ENCODE measurements at regions not wholly inside any gene's neighbourhood (a gene's known extent, or its start where the extent isn't known, plus 50 kb on each side); places are given as distances from the start of the nearest gene placed in this dataset.

DNA sequence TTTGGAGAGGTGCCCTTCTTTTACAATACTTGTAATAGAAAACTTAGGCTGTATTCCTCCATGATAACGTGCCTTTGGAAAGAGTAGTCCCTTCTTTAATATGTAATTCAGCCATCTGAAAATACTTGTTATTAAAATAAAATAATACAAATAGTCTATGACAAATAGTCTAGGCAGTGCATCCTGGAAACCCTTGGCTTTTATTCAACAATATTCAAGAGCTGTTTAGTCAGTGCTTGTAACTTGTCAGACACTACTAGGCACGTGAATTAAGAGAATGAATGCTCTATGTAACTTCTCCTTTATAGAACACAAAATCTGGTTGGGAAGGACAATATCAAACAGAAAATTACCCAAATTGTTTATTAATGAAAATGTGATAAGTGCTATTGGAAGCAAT, 388.2 kb downstream of the MTX2 start:
- ATAC-seq (replicated peaks): no peak
- no peaks in the 10 kb centered on the region for H3K36me3 Mint-ChIP-seq (ENCODE audit: low read depth)
- H3K9me3 Mint-ChIP-seq: no peaks in the 10 kb centered on the region
- H3K4me3 Mint-ChIP-seq: no peak overlapping the region
- H3K4me1 Mint-ChIP-seq: peaks cover 3% of the 10 kb centered on the region
- H3K27ac Mint-ChIP-seq: no peak overlapping the region
- peaks cover 40% of the 10 kb centered on the region for H3K27me3 Mint-ChIP-seq

DNA sequence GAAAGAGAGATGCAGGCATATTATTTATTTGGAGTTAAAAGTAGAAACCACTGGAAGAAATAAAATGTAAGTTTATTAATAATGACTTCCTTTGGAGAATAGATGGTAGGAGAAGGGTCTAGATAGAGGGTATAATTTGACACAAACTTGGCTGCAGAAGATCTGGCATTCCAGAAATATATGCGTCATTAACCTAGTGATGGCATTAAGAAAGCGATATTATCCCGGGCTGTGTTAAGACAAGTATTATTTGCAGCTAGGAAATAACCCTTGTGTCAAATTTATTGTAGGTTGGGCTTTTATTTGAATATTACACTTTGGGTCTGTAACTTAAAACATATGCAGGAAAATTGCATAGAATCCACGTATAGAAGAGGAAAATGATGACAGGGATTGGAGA, 389.5 kb downstream of the MTX2 start:
- Mint-ChIP-seq H3K27ac (no peak overlapping the region), H3K4me3 (no peak overlapping the region), H3K4me1 (no peaks in the 10 kb centered on the region), H3K27me3 (peaks cover 47% of the 10 kb centered on the region), H3K9me3 (no peaks in the 10 kb centered on the region), H3K36me3 (ENCODE audit: low read depth) (no peaks in the 10 kb centered on the region)
- ATAC-seq (replicated peaks): no peak

GRCh38 chr2:176662753-176663152, 393.5 kb downstream of the MTX2 start:
- no peak overlapping the region for H3K4me3 Mint-ChIP-seq

DNA sequence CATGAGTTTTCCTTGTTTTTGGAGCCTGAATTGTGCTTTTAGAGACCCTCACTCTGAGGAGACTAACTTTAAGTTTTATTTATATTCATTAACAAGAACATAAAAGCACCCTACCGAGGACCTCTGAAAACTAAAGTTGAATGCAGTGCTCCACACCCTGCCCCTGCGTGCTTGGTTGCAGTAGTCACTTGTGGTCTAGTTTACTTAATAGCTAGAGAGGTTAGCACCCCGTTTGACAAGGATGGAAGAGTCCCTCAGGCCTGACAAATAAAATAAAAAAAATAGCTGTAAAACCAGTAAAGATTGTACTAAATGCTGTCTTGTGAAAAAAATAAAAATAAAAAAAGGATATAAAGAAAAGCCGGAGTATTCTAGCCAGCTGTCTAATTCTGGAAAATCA, 395.2 kb downstream of the MTX2 start:
- Mint-ChIP-seq H3K27me3 (peaks cover 47% of the 10 kb centered on the region), H3K27ac (no peak overlapping the region), H3K9me3 (no peaks in the 10 kb centered on the region), H3K4me3 (no peak overlapping the region), H3K36me3 (ENCODE audit: low read depth) (no peaks in the 10 kb centered on the region), H3K4me1 (no peaks in the 10 kb centered on the region)
- ATAC-seq (replicated peaks): no peak

More at GRCh38 chr2:176662753-176663152, 393.5 kb downstream of the MTX2 start:
- Mint-ChIP-seq H3K9me3 (no peaks in the 10 kb centered on the region), H3K27me3 (peaks cover 47% of the 10 kb centered on the region), H3K27ac (no peak overlapping the region), H3K36me3 (ENCODE audit: low read depth) (no peaks in the 10 kb centered on the region), H3K4me1 (no peaks in the 10 kb centered on the region)
- ATAC-seq (replicated peaks): no peak

DNA sequence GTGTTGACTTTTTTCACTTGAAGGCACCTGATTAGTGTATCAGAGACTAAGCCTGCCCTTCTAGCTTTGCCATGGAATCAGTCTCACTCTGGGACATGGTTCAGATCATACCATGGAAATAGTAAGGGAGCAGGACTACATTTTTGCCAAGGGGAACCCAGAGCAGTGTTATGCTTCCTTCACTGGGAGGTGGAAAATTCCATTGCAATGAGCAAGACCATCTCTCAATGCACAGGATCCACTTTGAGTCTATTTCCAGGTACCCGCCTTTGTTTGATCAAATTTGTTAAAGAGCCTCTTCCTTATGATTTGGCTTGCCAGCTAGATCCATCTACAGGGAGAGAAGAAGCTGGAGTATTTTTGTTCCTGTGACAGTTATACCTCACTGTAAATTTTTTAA, 395.8 kb downstream of the MTX2 start:
- no peaks in the 10 kb centered on the region for H3K4me1 Mint-ChIP-seq
- H3K36me3 Mint-ChIP-seq (ENCODE audit: low read depth): no peaks in the 10 kb centered on the region
- H3K27ac Mint-ChIP-seq: no peak overlapping the region
- ATAC-seq (replicated peaks): no peak
- H3K9me3 Mint-ChIP-seq: no peaks in the 10 kb centered on the region
- no peak overlapping the region for H3K4me3 Mint-ChIP-seq
- H3K27me3 Mint-ChIP-seq: peaks cover 44% of the 10 kb centered on the region

GRCh38 chr2:176668912-176669311, 399.7 kb downstream of the MTX2 start:
- Mint-ChIP-seq H3K27me3 (peaks cover 23% of the 10 kb centered on the region), H3K4me3 (no peak overlapping the region), H3K4me1 (no peaks in the 10 kb centered on the region), H3K9me3 (no peaks in the 10 kb centered on the region), H3K36me3 (ENCODE audit: low read depth) (no peaks in the 10 kb centered on the region), H3K27ac (no peak overlapping the region)
- no peak for ATAC-seq (replicated peaks)

GRCh38 chr2:176669398-176670174, 400.3 kb downstream of the MTX2 start:
- no peaks in the 10 kb centered on the region for H3K9me3 Mint-ChIP-seq
- H3K27ac Mint-ChIP-seq: no peak overlapping the region
- no peaks in the 10 kb centered on the region for H3K4me1 Mint-ChIP-seq
- H3K27me3 Mint-ChIP-seq: peaks cover 23% of the 10 kb centered on the region
- no peak overlapping the region for H3K4me3 Mint-ChIP-seq
- H3K36me3 Mint-ChIP-seq (ENCODE audit: low read depth): no peaks in the 10 kb centered on the region
- ATAC-seq (replicated peaks): no peak

GRCh38 chr2:176675271-176675949, 406.2 kb downstream of the MTX2 start:
- no peak overlapping the region for H3K4me3 Mint-ChIP-seq
- peaks cover 24% of the 10 kb centered on the region for H3K27me3 Mint-ChIP-seq
- H3K36me3 Mint-ChIP-seq (ENCODE audit: low read depth): no peaks in the 10 kb centered on the region
- H3K9me3 Mint-ChIP-seq: no peaks in the 10 kb centered on the region
- no peak for ATAC-seq (replicated peaks)
- H3K27ac Mint-ChIP-seq: no peak overlapping the region
- H3K4me1 Mint-ChIP-seq: no peaks in the 10 kb centered on the region

GRCh38 chr2:176677746-176678265, 408.6 kb downstream of the MTX2 start:
- H3K27me3 Mint-ChIP-seq: peaks cover 23% of the 10 kb centered on the region
- no peaks in the 10 kb centered on the region for H3K9me3 Mint-ChIP-seq
- H3K4me1 Mint-ChIP-seq: no peaks in the 10 kb centered on the region
- H3K4me3 Mint-ChIP-seq: no peak overlapping the region
- H3K36me3 Mint-ChIP-seq (ENCODE audit: low read depth): no peaks in the 10 kb centered on the region
- no peak for ATAC-seq (replicated peaks)
- H3K27ac Mint-ChIP-seq: no peak overlapping the region

GRCh38 chr2:176678571-176678970, 409.3 kb downstream of the MTX2 start:
- Mint-ChIP-seq H3K4me1 (no peaks in the 10 kb centered on the region), H3K27me3 (peaks cover 28% of the 10 kb centered on the region), H3K9me3 (no peaks in the 10 kb centered on the region), H3K27ac (no peak overlapping the region), H3K4me3 (no peak overlapping the region), H3K36me3 (ENCODE audit: low read depth) (no peaks in the 10 kb centered on the region)
- ATAC-seq (replicated peaks): no peak

- Mint-ChIP-seq H3K9me3 (no peaks in the 10 kb centered on the region), H3K4me1 (no peaks in the 10 kb centered on the region), H3K27ac (no peak overlapping the region), H3K4me3 (no peak overlapping the region), H3K27me3 (peaks cover 29% of the 10 kb centered on the region), H3K36me3 (ENCODE audit: low read depth) (no peaks in the 10 kb centered on the region)
- ATAC-seq (replicated peaks): no peak
These were observed 409.9 kb downstream of the MTX2 start for GRCh38 chr2:176679061-176679669.

DNA sequence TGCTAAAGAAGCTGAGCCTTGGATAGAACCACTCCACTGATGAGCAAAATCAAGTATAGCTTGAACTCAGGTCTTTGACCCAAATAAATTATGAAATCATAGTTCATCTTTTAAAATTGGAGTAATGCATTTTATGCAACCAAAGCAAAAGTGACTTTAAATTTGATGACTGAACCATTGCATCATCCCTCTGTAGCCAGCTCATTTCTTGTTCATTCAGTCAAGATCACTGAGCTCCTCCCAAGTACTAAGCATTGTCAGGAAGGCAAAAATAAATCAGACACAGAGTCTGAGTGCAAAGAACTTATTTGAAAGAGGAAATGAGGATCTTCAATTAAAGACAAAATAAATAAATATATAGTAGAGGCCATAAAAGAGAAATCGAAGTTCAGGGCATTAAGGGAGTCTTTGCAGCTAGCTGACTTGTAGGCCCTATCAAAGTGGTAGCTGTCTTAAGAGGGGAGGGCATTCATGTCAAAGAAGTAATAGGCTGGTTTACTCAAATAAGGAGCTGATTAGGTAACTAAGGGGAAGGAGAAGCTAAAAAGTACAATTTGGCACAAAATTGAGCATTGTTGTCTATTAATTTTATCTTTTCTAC, 411.8 kb downstream of the MTX2 start:
- Mint-ChIP-seq H3K4me3 (no peak overlapping the region), H3K36me3 (ENCODE audit: low read depth) (no peaks in the 10 kb centered on the region), H3K9me3 (no peaks in the 10 kb centered on the region), H3K27ac (no peak overlapping the region), H3K4me1 (no peaks in the 10 kb centered on the region), H3K27me3 (peaks cover 35% of the 10 kb centered on the region)
- no peak for ATAC-seq (replicated peaks)

DNA sequence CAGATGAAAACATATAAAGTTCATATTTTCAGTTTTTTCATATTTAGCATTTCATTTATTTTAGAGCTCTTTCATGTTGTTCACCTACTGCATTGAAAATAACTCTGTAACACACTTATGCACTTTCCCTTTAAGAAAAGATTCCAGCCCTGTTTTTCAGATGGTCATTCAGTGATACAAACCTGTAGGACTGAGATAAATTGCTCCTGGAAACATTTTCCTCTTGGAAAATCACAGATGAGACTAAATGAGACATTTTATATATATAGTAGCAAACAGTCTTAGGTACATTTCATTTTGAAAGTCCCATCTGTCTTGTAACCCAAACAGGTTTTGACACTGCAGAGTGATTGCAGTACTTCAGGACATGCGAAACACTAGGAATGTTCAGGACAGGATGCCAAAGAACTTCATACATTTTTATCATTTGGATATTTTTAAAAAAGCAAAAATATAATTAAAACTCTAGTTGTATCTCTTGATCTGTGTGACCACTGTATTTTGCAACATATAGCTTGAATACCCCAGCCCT, 412.4 kb downstream of the MTX2 start:
- H3K27me3 Mint-ChIP-seq: peaks cover 36% of the 10 kb centered on the region
- no peak overlapping the region for H3K27ac Mint-ChIP-seq
- H3K9me3 Mint-ChIP-seq: no peaks in the 10 kb centered on the region
- no peak for ATAC-seq (replicated peaks)
- H3K4me3 Mint-ChIP-seq: no peak overlapping the region
- H3K36me3 Mint-ChIP-seq (ENCODE audit: low read depth): no peaks in the 10 kb centered on the region
- no peaks in the 10 kb centered on the region for H3K4me1 Mint-ChIP-seq

DNA sequence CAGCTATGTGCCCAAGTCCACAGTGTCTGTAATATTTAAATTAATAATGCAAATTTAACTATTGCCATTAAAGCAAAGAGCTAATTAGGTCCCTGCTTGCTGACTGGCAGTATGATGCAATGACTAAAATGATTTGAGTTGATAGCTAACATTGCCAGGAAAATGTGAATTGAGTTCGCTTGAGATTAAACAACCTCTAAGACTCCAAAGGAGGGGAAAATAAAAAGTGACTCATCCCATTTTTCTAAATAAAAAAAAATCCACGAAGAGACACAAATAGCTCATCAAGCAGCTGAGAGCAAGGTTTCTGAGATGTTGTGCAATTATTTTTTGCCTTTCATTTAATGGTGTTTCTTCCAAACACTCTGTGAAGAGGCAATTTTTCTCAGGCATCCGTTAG, 413.0 kb downstream of the MTX2 start:
- H3K9me3 Mint-ChIP-seq: no peaks in the 10 kb centered on the region
- H3K27ac Mint-ChIP-seq: no peak overlapping the region
- peaks cover 35% of the 10 kb centered on the region for H3K27me3 Mint-ChIP-seq
- ATAC-seq (replicated peaks): no peak
- no peaks in the 10 kb centered on the region for H3K36me3 Mint-ChIP-seq (ENCODE audit: low read depth)
- no peaks in the 10 kb centered on the region for H3K4me1 Mint-ChIP-seq
- no peak overlapping the region for H3K4me3 Mint-ChIP-seq

All from activated T-helper 17 cell treated with anti-CD3 and anti-CD28 coated beads, Interleukin-2, amount 50 U/mL, for 72 hours (primary cell).